ENCODE measurements at regions not wholly inside any gene's neighbourhood (a gene's known extent, or its start where the extent isn't known, plus 50 kb on each side); places are given as distances from the start of the nearest gene placed in this dataset.

GRCh38 chr15:39208187-39208586 lies 372.7 kb upstream of the THBS1 start:
- no peak overlapping the region for H3K4me3 Mint-ChIP-seq
- H3K4me1 Mint-ChIP-seq: peaks cover 11% of the 10 kb centered on the region
- ATAC-seq: no peak
- peaks cover 17% of the 10 kb centered on the region for H3K9me3 Mint-ChIP-seq
- no peaks in the 10 kb centered on the region for H3K27me3 Mint-ChIP-seq (ENCODE audit: low read depth)
- CTCF ChIA-PET: no interaction called here
- no peak overlapping the region for H3K27ac Mint-ChIP-seq
- no peak for DNase-seq (ENCODE audit: low spot score)
- peaks cover 4% of the 10 kb centered on the region for H3K36me3 Mint-ChIP-seq
- POLR2A ChIA-PET: no interaction called here
- TF ChIP-seq NFYB (CRISPR knock-in tag; conservative IDR thresholded peaks at IDR 0.05; ENCODE audit: low read depth) (no peak), ATF1 (CRISPR knock-in tag; IDR thresholded peaks at IDR 0.05) (no peak), CTCF (IDR thresholded peaks at IDR 0.05) (no peak), AR (CRISPR knock-in tag; IDR thresholded peaks at IDR 0.05) (no peak), ZNF532 (CRISPR knock-in tag; IDR thresholded peaks at IDR 0.05; ENCODE audit: borderline replicate concordance) (no peak)

GRCh38 chr15:39209548-39210211 lies 371.2 kb upstream of the THBS1 start:
- Mint-ChIP-seq H3K4me3 (no peak overlapping the region), H3K36me3 (peaks cover 4% of the 10 kb centered on the region), H3K9me3 (peaks cover 17% of the 10 kb centered on the region), H3K27ac (no peak overlapping the region), H3K27me3 (ENCODE audit: low read depth) (no peaks in the 10 kb centered on the region), H3K4me1 (peaks cover 25% of the 10 kb centered on the region)
- DNase-seq (ENCODE audit: low spot score) (no peak), ATAC-seq (no peak)
- no peak for TF ChIP-seq TP53 (CRISPR knock-in tag; IDR thresholded peaks at IDR 0.05)
- TF ChIP-seq GRHL2 (CRISPR knock-in tag; IDR thresholded peaks at IDR 0.05; ENCODE audit: insufficient replicate concordance, severe bottlenecking): no peak
- ChIA-PET POLR2A (no interaction called here), CTCF (no interaction called here)

- TF ChIP-seq GABPB1 (CRISPR knock-in tag; IDR thresholded peaks at IDR 0.05): peak; percentile 90
- TF ChIP-seq ZNF532 (CRISPR knock-in tag; IDR thresholded peaks at IDR 0.05; ENCODE audit: borderline replicate concordance): no peak
- CTCF ChIA-PET: no interaction called here
- POLR2A ChIA-PET: no interaction called here
These were observed 369.5 kb upstream of the THBS1 start for GRCh38 chr15:39211108-39211979.

More at GRCh38 chr15:39211108-39211979, 369.5 kb upstream of the THBS1 start:
- ATAC-seq (no peak), DNase-seq (ENCODE audit: low spot score) (no peak)
- H3K4me3 Mint-ChIP-seq: no peak overlapping the region
- H3K27me3 Mint-ChIP-seq (ENCODE audit: low read depth): no peaks in the 10 kb centered on the region
- H3K4me1 Mint-ChIP-seq: peaks cover 24% of the 10 kb centered on the region
- peaks cover 17% of the 10 kb centered on the region for H3K9me3 Mint-ChIP-seq
- H3K27ac Mint-ChIP-seq: peak overlapping the region; percentile 34; the same call in 1 of the 2 replicates
- peaks cover 4% of the 10 kb centered on the region for H3K36me3 Mint-ChIP-seq
